Erythroblast (primary cell): ENCODE measurements at regions not wholly inside any gene's neighbourhood (a gene's known extent, or its start where the extent isn't known, plus 50 kb on each side); places are given as distances from the start of the nearest gene placed in this dataset.

Source experiments
- GATA1 ChIP-seq: IDR thresholded peaks from 2 replicates; pipeline ENCODE4 v1.6.1; 2011; ENCODE audit warnings: low read depth, mild to moderate bottlenecking, control low read depth, low read length, moderate library complexity
- POLR2A ChIP-seq: IDR thresholded peaks from 2 replicates; pipeline ENCODE4 v1.6.1; 2011; ENCODE audit warnings: mild to moderate bottlenecking, low read length

GRCh38 chr5:120982351-120982750 lies 518.3 kb downstream of the PRR16 start:
- TF ChIP-seq POLR2A (no peak), GATA1 (no peak)
